Caco-2 (cell line): ENCODE measurements at regions not wholly inside any gene's neighbourhood (a gene's known extent, or its start where the extent isn't known, plus 50 kb on each side); places are given as distances from the start of the nearest gene placed in this dataset.

Experiments used
- BruUV-seq: library from RNA; stranded (reverse); fragments of 400-500 nt; replicated peaks from 2 replicates; lab custom pipeline; 2021; lab: Mats Ljungman, UMichigan
- CTCF ChIA-PET: fragments of 300-600 bp; sonication (Branson Sonifier 250); formaldehyde crosslinking; loops from one replicate; lab custom pipeline; 2022; ENCODE audit warnings: antibody characterized with exemption; lab: Charles Lee
- POLR2A ChIA-PET: fragments of 300-600 bp; sonication (Branson Sonifier 250); formaldehyde crosslinking; loops from one replicate; lab custom pipeline; 2022; ENCODE audit warnings: antibody characterized with exemption; lab: Charles Lee
- DNase-seq, 2 experiments: peaks; one replicate each; pipeline versions ENCODE4 v3.0.0 to v3.0.0-alpha.2; 2020 to 2022
- H3K27me3 ChIP-seq: replicated peaks from 2 replicates; pipeline ENCODE4 v1.6.0; 2011; ENCODE audit warnings: low read length; ENCODE audit not compliant: control insufficient read depth, insufficient read depth
- H3K36me3 ChIP-seq: 2 replicates; pipeline ENCODE4 v1.5.1; 2011; ENCODE audit warnings: low read length; ENCODE audit not compliant: control insufficient read depth, insufficient read depth
- H3K4me1 ChIP-seq: fragments of 250-450 bp; sonication (Bioruptor Pico); 2 replicates; pipeline ENCODE4 v1.5.1; 2020; ENCODE audit warnings: mild to moderate bottlenecking
- H3K4me3 ChIP-seq: 2 replicates; pipeline ENCODE4 v1.5.1; 2011; ENCODE audit warnings: low read depth, mild to moderate bottlenecking, control low read depth, low read length
- H3K9me3 ChIP-seq: fragments of 250-450 bp; sonication (Bioruptor Pico); 2 replicates; pipeline ENCODE4 v1.5.1; 2020; ENCODE audit warnings: mild to moderate bottlenecking, moderate library complexity
- H3K27ac Mint-ChIP-seq: one replicate; pipeline ENCODE4 v1.8.0; 2022; ENCODE audit warnings: mixed read lengths; ENCODE audit not compliant: unreplicated experiment
- H3K27me3 Mint-ChIP-seq: one replicate; pipeline ENCODE4 v1.8.0; 2022; ENCODE audit warnings: mixed read lengths; ENCODE audit not compliant: insufficient read depth, unreplicated experiment
- H3K36me3 Mint-ChIP-seq: one replicate; pipeline ENCODE4 v1.8.0; 2022; ENCODE audit warnings: mild to moderate bottlenecking, mixed read lengths; ENCODE audit not compliant: insufficient read depth, unreplicated experiment
- H3K4me1 Mint-ChIP-seq: one replicate; pipeline ENCODE4 v1.8.0; 2022; ENCODE audit warnings: low read depth, mixed read lengths; ENCODE audit not compliant: unreplicated experiment
- H3K4me3 Mint-ChIP-seq: one replicate; pipeline ENCODE4 v1.8.0; 2022; ENCODE audit warnings: mild to moderate bottlenecking, moderate library complexity, mixed read lengths; ENCODE audit not compliant: unreplicated experiment
- H3K9me3 Mint-ChIP-seq: one replicate; pipeline ENCODE4 v1.8.0; 2022; ENCODE audit warnings: mixed read lengths; ENCODE audit not compliant: unreplicated experiment
- CTCF ChIP-seq, 2 experiments: fragments of 200-600 bp in 1 of 2; IDR thresholded peaks; 1 replicate in 1 of 2; 2 replicates in 1 of 2; pipeline versions ENCODE4 v1.5.1 to v1.8.0; 2011 to 2022; ENCODE audit warnings: antibody characterized with exemption in 1 of 2, control low read depth in 1 of 2, inconsistent platforms in 1 of 2, low read depth in 1 of 2, low read length in 1 of 2, mild to moderate bottlenecking in 1 of 2, moderate library complexity in 1 of 2; ENCODE audit not compliant: insufficient read depth in 1 of 2, severe bottlenecking in 1 of 2, unreplicated experiment in 1 of 2
- intact Hi-C: fragments of 100-400 bp; cut with micrococcal nuclease; formaldehyde crosslinking; loops from one replicate; pipeline ENCODE4 v1.10.0; 2022; ENCODE audit not compliant: unreplicated experiment

- H3K4me3 ChIP-seq: no peak overlapping the region
- no peaks in the 10 kb centered on the region for H3K36me3 Mint-ChIP-seq
- H3K36me3 ChIP-seq: no peaks in the 10 kb centered on the region
- no peaks in the 10 kb centered on the region for H3K4me1 Mint-ChIP-seq
- no TSS peak for BruUV-seq
- no peaks in the 10 kb centered on the region for H3K4me1 ChIP-seq
- CTCF ChIA-PET: no interaction called here
- no peak for TF ChIP-seq CTCF (IDR thresholded peaks at IDR 0.05; ENCODE audit: insufficient read depth in 1 of 2, low read depth in 1 of 2, low read length in 1 of 2, severe bottlenecking in 1 of 2, unreplicated experiment in 1 of 2)
- POLR2A ChIA-PET: no interaction called here
- no peak overlapping the region for H3K4me3 Mint-ChIP-seq
- H3K9me3 Mint-ChIP-seq: peaks cover 15% of the 10 kb centered on the region
- H3K27me3 Mint-ChIP-seq: peaks cover 19% of the 10 kb centered on the region
- intact Hi-C loops: no loop called here
- no peaks in the 10 kb centered on the region for H3K9me3 ChIP-seq
- H3K27me3 ChIP-seq: no peaks in the 10 kb centered on the region
- no peak overlapping the region for H3K27ac Mint-ChIP-seq
- no peak for DNase-seq
These were observed 135.9 kb upstream of the EOLA2 start for GRCh38 chrX:150074175-150074574.

- no peak overlapping the region for H3K27ac Mint-ChIP-seq
- TF ChIP-seq CTCF (IDR thresholded peaks at IDR 0.05; ENCODE audit: insufficient read depth in 1 of 2, low read depth in 1 of 2, low read length in 1 of 2, severe bottlenecking in 1 of 2, unreplicated experiment in 1 of 2): no peak
- no peaks in the 10 kb centered on the region for H3K9me3 ChIP-seq
- no peak for DNase-seq
- no peaks in the 10 kb centered on the region for H3K9me3 Mint-ChIP-seq
- intact Hi-C loops: no loop called here
- peaks cover 13% of the 10 kb centered on the region for H3K27me3 Mint-ChIP-seq
- H3K4me1 ChIP-seq: no peaks in the 10 kb centered on the region
- H3K4me1 Mint-ChIP-seq: no peaks in the 10 kb centered on the region
- no peaks in the 10 kb centered on the region for H3K27me3 ChIP-seq
- H3K4me3 ChIP-seq: no peak overlapping the region
- H3K36me3 ChIP-seq: no peaks in the 10 kb centered on the region
- POLR2A ChIA-PET: no interaction called here
- H3K36me3 Mint-ChIP-seq: no peaks in the 10 kb centered on the region
- BruUV-seq: no TSS peak
- H3K4me3 Mint-ChIP-seq: no peak overlapping the region
- CTCF ChIA-PET: no interaction called here
These were observed 142.2 kb upstream of the EOLA2 start for GRCh38 chrX:150080497-150080896.

GRCh38 chrX:150081076-150081475, 142.8 kb upstream of the EOLA2 start:
- POLR2A ChIA-PET: no interaction called here

More at GRCh38 chrX:150081076-150081475, 142.8 kb upstream of the EOLA2 start:
- no peak for TF ChIP-seq CTCF (IDR thresholded peaks at IDR 0.05; ENCODE audit: insufficient read depth in 1 of 2, low read depth in 1 of 2, low read length in 1 of 2, severe bottlenecking in 1 of 2, unreplicated experiment in 1 of 2)
- BruUV-seq: no TSS peak
- Mint-ChIP-seq H3K27ac (no peak overlapping the region), H3K4me3 (no peak overlapping the region), H3K27me3 (peaks cover 10% of the 10 kb centered on the region), H3K9me3 (no peaks in the 10 kb centered on the region), H3K36me3 (no peaks in the 10 kb centered on the region), H3K4me1 (no peaks in the 10 kb centered on the region)
- CTCF ChIA-PET: no interaction called here
- no peak overlapping the region for H3K4me3 ChIP-seq
- H3K9me3 ChIP-seq: no peaks in the 10 kb centered on the region
- H3K36me3 ChIP-seq: no peaks in the 10 kb centered on the region
- intact Hi-C loops: no loop called here
- no peaks in the 10 kb centered on the region for H3K4me1 ChIP-seq
- DNase-seq: no peak
- H3K27me3 ChIP-seq: no peaks in the 10 kb centered on the region
